CD4-positive, alpha-beta T cell (primary cell): ENCODE measurements at regions not wholly inside any gene's neighbourhood (a gene's known extent, or its start where the extent isn't known, plus 50 kb on each side); places are given as distances from the start of the nearest gene placed in this dataset.

Experiments used
- ATAC-seq: fragments of 200-7000 bp; cut with Tn5 transposase; one replicate; pipeline ENCODE4 v1.10.0; 2022; ENCODE audit warnings: mild to moderate bottlenecking; ENCODE audit not compliant: poor library complexity
- CTCF ChIA-PET: fragments of 350-600 bp; sonication (Branson Sonifier 250); formaldehyde crosslinking; loops from one replicate; lab custom pipeline; 2021; ENCODE audit warnings: antibody characterized with exemption, inconsistent platforms; lab: Charles Lee
- POLR2A ChIA-PET: fragments of 350-600 bp; sonication (Branson Sonifier 250); formaldehyde crosslinking; loops from one replicate; lab custom pipeline; 2021; ENCODE audit warnings: antibody characterized with exemption, inconsistent platforms; lab: Charles Lee
- DNase-seq, 14 experiments: peaks; one replicate each; pipeline ENCODE4 v3.0.0-alpha.2; 2013 to 2020; ENCODE audit warnings: mixed read lengths in 2 of 14
- H3K27ac ChIP-seq, 2 donors: one replicate each; pipeline versions ENCODE4 v1.5.1 to v1.7.0; 2013; ENCODE audit warnings: low read length in 2 of 2, low read depth in 1 of 2, mild to moderate bottlenecking in 1 of 2
- H3K27me3 ChIP-seq, 2 experiments: 1 replicate in 1 of 2; 2 replicates in 1 of 2; pipeline versions ENCODE4 v1.6.1 to v1.7.0; 2013; ENCODE audit warnings: low read length in 2 of 2, control low read depth in 1 of 2, mild to moderate bottlenecking in 1 of 2, moderate library complexity in 1 of 2; ENCODE audit not compliant: insufficient read depth in 2 of 2, control insufficient read depth in 1 of 2
- H3K36me3 ChIP-seq: one replicate; pipeline ENCODE4 v1.6.1; 2013; ENCODE audit warnings: low read length, control low read depth; ENCODE audit not compliant: insufficient read depth
- H3K4me1 ChIP-seq: one replicate; pipeline ENCODE4 v1.6.1; 2013; ENCODE audit warnings: low read length, control low read depth; ENCODE audit not compliant: insufficient read depth
- H3K4me3 ChIP-seq: one replicate; pipeline ENCODE4 v1.5.1; 2013; ENCODE audit warnings: mild to moderate bottlenecking, low read length, moderate library complexity
- H3K9me3 ChIP-seq, 2 experiments: 1 replicate in 1 of 2; 2 replicates in 1 of 2; pipeline versions ENCODE4 v1.6.1 to v1.7.0; 2013; ENCODE audit warnings: low read length in 2 of 2, mild to moderate bottlenecking in 2 of 2, control low read depth in 1 of 2, moderate library complexity in 1 of 2; ENCODE audit not compliant: control insufficient read depth in 1 of 2, insufficient read depth in 1 of 2
- H3K27ac Mint-ChIP-seq: one replicate; pipeline ENCODE4 v1.8.0; 2020; ENCODE audit warnings: mixed read lengths
- H3K27me3 Mint-ChIP-seq: one replicate; pipeline ENCODE4 v1.8.0; 2021; ENCODE audit warnings: mixed read lengths
- H3K36me3 Mint-ChIP-seq: one replicate; pipeline ENCODE4 v1.8.0; 2021; ENCODE audit warnings: low read depth, mixed read lengths
- H3K4me1 Mint-ChIP-seq: one replicate; pipeline ENCODE4 v1.8.0; 2021; ENCODE audit warnings: low read depth, mixed read lengths
- H3K4me3 Mint-ChIP-seq: one replicate; pipeline ENCODE4 v1.8.0; 2020; ENCODE audit warnings: mild to moderate bottlenecking, mixed read lengths
- H3K9me3 Mint-ChIP-seq: one replicate; pipeline ENCODE4 v1.8.0; 2020; ENCODE audit warnings: mixed read lengths
- intact Hi-C, 2 experiments: fragments of 100-400 bp; cut with DNase I in 1 of 2; cut with micrococcal nuclease in 1 of 2; formaldehyde crosslinking; loops; one replicate each; pipeline versions ENCODE4 v1.15.1 to v1.9.0; 2023 to 2025; cut with DNase I, micrococcal nuclease
- TF ChIP-seq, protein P1 (sequence below): fragments of 200-600 bp; IDR thresholded peaks from one replicate; pipeline ENCODE4 v1.8.0; 2022; ENCODE audit warnings: antibody characterized with exemption, mild to moderate bottlenecking

DNA sequence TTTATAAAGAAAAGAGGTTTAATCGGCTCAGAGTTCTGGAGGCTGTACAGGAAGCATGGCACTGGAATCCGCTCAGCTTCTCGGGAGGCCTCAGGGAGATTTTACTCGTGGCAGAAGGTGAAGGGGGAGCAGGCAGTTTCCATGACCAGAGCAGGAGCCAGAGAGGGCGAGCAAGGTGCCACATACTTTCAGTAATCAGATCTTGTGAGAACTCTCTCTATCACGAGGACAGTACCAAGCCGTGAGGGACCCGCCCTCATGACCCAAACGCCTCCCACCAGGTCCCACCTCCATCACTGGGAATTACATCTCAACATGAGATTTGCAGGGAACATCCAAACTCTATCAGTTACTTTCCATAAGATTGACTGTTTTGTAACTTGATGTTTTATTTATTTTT is 70.7 kb upstream of the SYN2 start:
- Mint-ChIP-seq H3K27ac (no peak overlapping the region), H3K27me3 (peaks cover 31% of the 10 kb centered on the region), H3K36me3 (no peaks in the 10 kb centered on the region), H3K4me1 (no peaks in the 10 kb centered on the region), H3K9me3 (no peaks in the 10 kb centered on the region), H3K4me3 (no peak overlapping the region)
- Histone ChIP-seq H3K27ac (no peak overlapping the region), H3K4me1 (no peaks in the 10 kb centered on the region), H3K9me3 (no peaks in the 10 kb centered on the region), H3K27me3 (peaks cover 0 to 10% of the 10 kb centered on the region in 2 experiments), H3K36me3 (no peaks in the 10 kb centered on the region), H3K4me3 (no peak overlapping the region)
- CTCF ChIA-PET, result no interaction called here
- ATAC-seq (no peak), DNase-seq (no peak)
- intact Hi-C loops, result no loop called here
- TF ChIP-seq, protein P1, sequence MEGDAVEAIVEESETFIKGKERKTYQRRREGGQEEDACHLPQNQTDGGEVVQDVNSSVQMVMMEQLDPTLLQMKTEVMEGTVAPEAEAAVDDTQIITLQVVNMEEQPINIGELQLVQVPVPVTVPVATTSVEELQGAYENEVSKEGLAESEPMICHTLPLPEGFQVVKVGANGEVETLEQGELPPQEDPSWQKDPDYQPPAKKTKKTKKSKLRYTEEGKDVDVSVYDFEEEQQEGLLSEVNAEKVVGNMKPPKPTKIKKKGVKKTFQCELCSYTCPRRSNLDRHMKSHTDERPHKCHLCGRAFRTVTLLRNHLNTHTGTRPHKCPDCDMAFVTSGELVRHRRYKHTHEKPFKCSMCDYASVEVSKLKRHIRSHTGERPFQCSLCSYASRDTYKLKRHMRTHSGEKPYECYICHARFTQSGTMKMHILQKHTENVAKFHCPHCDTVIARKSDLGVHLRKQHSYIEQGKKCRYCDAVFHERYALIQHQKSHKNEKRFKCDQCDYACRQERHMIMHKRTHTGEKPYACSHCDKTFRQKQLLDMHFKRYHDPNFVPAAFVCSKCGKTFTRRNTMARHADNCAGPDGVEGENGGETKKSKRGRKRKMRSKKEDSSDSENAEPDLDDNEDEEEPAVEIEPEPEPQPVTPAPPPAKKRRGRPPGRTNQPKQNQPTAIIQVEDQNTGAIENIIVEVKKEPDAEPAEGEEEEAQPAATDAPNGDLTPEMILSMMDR, result no peak
- POLR2A ChIA-PET, result no interaction called here

DNA sequence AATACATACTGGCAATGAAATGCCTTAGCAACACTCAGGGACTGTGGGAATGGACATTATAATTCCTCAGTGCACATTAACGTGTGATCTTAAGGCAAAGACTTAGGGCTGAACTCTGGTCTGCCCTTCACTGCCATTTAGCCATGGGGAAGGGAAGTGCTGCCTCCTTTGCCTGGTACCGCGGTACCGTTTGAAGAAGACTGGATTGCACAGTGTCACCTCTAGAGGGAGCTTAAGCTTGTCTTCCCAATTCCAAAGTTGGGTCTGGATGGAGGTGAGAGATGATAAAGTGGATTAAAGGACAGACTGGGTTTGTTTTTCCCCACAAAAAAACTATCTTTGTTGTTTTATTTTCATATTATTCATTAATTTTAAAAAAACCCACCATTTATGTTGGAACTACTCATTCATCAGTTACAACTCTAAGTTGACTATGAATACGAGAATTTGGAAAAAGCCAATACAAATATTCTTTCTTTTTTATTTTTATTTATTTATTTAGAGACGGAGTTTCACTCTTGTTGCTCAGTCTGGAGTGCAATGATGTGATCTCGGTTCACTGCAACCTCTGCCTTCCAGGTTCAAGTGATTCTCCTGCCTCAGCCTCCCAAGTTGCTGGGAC is 60.0 kb upstream of the SYN2 start:
- Histone ChIP-seq H3K4me1 (no peaks in the 10 kb centered on the region), H3K27ac (no peak overlapping the region), H3K4me3 (no peak overlapping the region), H3K27me3 (peaks cover 3 to 6% of the 10 kb centered on the region in 2 experiments), H3K9me3 (peaks cover 0 to 5% of the 10 kb centered on the region in 2 experiments), H3K36me3 (no peaks in the 10 kb centered on the region)
- intact Hi-C loops, result no loop called here
- Mint-ChIP-seq H3K27me3 (peaks cover 13% of the 10 kb centered on the region), H3K36me3 (no peaks in the 10 kb centered on the region), H3K4me3 (no peak overlapping the region), H3K9me3 (peaks cover 3% of the 10 kb centered on the region), H3K4me1 (no peaks in the 10 kb centered on the region), H3K27ac (no peak overlapping the region)
- POLR2A ChIA-PET, result no interaction called here
- DNase-seq, result no peak
- ATAC-seq, result no peak
- TF ChIP-seq, protein P1, result no peak
- CTCF ChIA-PET, result no interaction called here

DNA sequence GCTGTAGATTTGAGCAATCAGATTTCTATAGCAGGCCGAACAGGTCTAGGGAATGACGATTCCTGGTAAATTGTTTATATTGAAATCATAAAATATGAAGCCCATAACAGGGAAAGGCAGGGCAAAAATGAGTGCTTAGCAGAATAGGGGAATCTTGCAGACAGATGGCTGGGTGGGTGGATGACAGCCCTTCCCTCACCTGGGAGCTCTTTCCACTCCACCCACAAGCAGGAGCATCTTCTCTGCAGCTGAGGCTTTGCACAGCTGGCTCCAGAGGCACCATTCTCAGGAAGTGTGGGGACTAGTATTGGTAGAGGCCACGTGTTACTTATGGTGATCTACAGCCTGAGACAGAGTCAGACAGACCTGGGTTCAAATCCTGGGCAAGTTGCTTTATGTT is 55.9 kb upstream of the SYN2 start:
- H3K27me3 Mint-ChIP-seq, result peaks cover 29% of the 10 kb centered on the region
- ATAC-seq (no peak), DNase-seq (no peak)
- no peak overlapping the region for H3K27ac Mint-ChIP-seq
- no peaks in the 10 kb centered on the region for H3K4me1 Mint-ChIP-seq
- no peaks in the 10 kb centered on the region for H3K36me3 ChIP-seq
- peaks cover 9% of the 10 kb centered on the region in 2 experiments for H3K27me3 ChIP-seq
- no peak overlapping the region for H3K27ac ChIP-seq
- no peaks in the 10 kb centered on the region for H3K9me3 ChIP-seq
- H3K4me1 ChIP-seq, result no peaks in the 10 kb centered on the region
- no peak overlapping the region for H3K4me3 ChIP-seq
- POLR2A ChIA-PET, result no interaction called here
- intact Hi-C loops, result no loop called here
- CTCF ChIA-PET, result no interaction called here
- H3K9me3 Mint-ChIP-seq, result no peaks in the 10 kb centered on the region
- H3K36me3 Mint-ChIP-seq, result no peaks in the 10 kb centered on the region
- TF ChIP-seq, protein P1, result no peak
- no peak overlapping the region for H3K4me3 Mint-ChIP-seq
